Psoas muscle (tissue), 7 donors: ENCODE measurements at regions not wholly inside any gene's neighbourhood (a gene's known extent, or its start where the extent isn't known, plus 50 kb on each side); places are given as distances from the start of the nearest gene placed in this dataset.

Experiments
- ATAC-seq, 4 donors: fragments of 200-7000 bp; cut with Tn5 transposase; one replicate each; pipeline ENCODE4 v1.9.1; 2020; ENCODE audit warnings: moderate library complexity in 3 of 4, mild to moderate bottlenecking in 2 of 4
- DNase-seq, 2 donors: peaks; one replicate each; pipeline ENCODE4 v3.0.0-alpha.2; 2020
- H3K27ac ChIP-seq: fragments of 200-600 bp; one replicate; pipeline ENCODE4 v1.8.0; 2022
- H3K27me3 ChIP-seq, 3 donors: fragments of 200-600 bp in 1 of 3; one replicate each; pipeline versions ENCODE4 v1.6.1 to v1.8.0; 2013 to 2022; ENCODE audit warnings: low read length in 2 of 3, mild to moderate bottlenecking in 2 of 3, moderate library complexity in 1 of 3; ENCODE audit not compliant: insufficient read depth in 3 of 3
- H3K36me3 ChIP-seq, 2 donors: fragments of 200-600 bp in 1 of 2; one replicate each; pipeline versions ENCODE4 v1.6.1 to v1.8.0; 2013 to 2022; ENCODE audit warnings: low read depth in 1 of 2, mild to moderate bottlenecking in 1 of 2, moderate library complexity in 1 of 2; ENCODE audit not compliant: insufficient read depth in 1 of 2
- H3K4me1 ChIP-seq: fragments of 200-600 bp; one replicate; pipeline ENCODE4 v1.8.0; 2022
- H3K4me3 ChIP-seq: fragments of 200-600 bp; one replicate; pipeline ENCODE4 v1.8.0; 2022; ENCODE audit warnings: mild to moderate bottlenecking
- H3K9me3 ChIP-seq: fragments of 200-600 bp; one replicate; pipeline ENCODE4 v1.8.0; 2022
- CTCF ChIP-seq: fragments of 200-600 bp; IDR thresholded peaks from one replicate; pipeline ENCODE4 v1.8.0; 2022; ENCODE audit warnings: antibody characterized with exemption
- WGBS, 3 donors: extraction: QIAGEN DNeasy Blood & Tissue Kit; methylation state at CpG; one replicate each; pipeline versions ENCODE4 v1.1.6 to v1.1.7; 2013; 5-methylcytosine and 5-hydroxymethylcytosine counted together
- intact Hi-C, 2 donors: fragments of 100-400 bp; cut with DNase I; formaldehyde crosslinking; loops; one replicate each; pipeline versions ENCODE4 v1.11.0 to v1.14.2; 2022
- donor health status: healthy with polysubstance abuse.
- donor health status: DM: no; HTN: no; CAD: no; lungs with moderate emphysema.
- donor health status: Bipolar disorder and iron deficiency.
- donor health status: healthy.
- donor health status: DM: yes; HTN: yes; CAD: no.
- donor health status: DM: no; HTN: no; CAD: no.
- donor health status: DM: yes; HTN: yes; CAD: no.

DNA sequence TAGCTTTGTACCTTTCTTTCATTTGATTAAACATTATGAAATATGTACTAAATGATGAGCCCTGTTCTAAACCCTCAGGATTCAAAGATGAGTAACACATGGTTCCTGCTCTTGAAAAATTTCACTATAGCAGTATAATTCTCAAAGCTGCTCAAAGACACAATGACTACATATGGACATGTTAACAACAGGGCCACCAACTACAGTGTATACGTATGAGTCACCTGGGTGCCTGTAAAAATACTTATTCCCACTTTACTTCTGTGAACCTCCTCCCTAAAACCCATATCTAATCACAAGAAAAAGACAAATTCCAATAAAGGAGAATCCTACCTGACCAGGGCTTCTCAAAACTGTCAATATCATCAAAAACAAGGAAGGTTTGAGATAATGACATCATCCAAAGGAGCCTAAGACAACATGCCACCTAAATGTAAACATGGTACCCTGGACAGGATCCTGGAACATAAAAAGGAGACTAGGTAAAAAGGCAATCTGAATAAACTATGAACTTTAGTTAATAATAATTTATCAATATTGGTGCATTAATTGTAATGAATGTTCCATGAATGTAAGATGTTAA lies 84.7 kb downstream of the FAM161A start:
- no peak for TF ChIP-seq CTCF
- 82 to 86% (median 85%) methylated on average over 1 of the region's 1 CpG for WGBS, 3 donors
- Histone ChIP-seq H3K36me3 (no peaks in the 10 kb centered on the region), H3K27ac (no peak overlapping the region), H3K4me3 (no peak overlapping the region), H3K27me3 (peaks cover 0 to 2% (median 0%) of the 10 kb centered on the region in 3 donors), H3K9me3 (no peaks in the 10 kb centered on the region), H3K4me1 (peaks cover 6% of the 10 kb centered on the region)
- DNase-seq (no peak), ATAC-seq (no peak)
- intact Hi-C loops: loop anchor here in 1 of 2 donors (10.0 kb wide), 1 partner anchor 64 kb away; no protein-coding TSS in a partner anchor

DNA sequence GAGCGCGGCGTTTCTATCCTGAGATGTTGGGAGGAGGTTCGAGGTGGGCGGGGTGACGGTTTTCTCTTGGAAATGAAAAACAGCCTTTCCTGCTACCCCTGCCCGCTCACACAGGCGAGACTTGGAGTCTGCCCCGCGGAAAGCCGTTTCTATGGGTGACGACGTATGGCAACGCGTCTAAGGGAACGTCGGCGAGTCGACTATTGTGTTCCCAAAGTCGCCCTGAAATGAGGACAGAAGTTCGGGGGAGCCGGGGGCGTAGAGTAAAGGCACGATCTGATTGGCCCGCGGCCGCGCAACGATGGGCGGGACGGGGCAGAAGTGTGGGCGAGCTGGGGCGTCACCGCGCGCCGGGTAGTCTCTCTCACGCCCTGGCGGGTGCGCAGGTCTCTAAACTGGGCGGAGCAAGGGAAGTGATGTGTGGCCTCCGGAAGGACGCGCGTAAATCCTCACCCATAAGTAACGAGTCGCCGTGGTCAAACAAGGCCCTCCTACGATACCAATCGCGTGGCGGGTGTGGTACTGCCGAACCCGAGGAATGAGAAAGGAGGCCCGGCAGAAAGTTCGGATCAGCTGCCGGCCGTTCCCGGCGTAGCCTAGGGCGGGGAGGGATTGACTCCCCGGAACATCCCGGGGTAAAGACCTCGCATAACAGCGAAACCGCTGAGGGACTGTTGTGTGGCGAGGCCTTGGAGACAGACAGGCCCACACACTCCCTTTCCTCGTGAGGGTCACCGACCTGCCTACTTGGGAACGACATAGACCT lies 89.6 kb downstream of the FAM161A start:
- Histone ChIP-seq H3K4me3 (peak overlapping the region; percentile 85), H3K27ac (peak overlapping the region; percentile 100), H3K36me3 (no peaks in the 10 kb centered on the region), H3K27me3 (no peaks in the 10 kb centered on the region), H3K4me1 (peaks cover 10% of the 10 kb centered on the region), H3K9me3 (no peaks in the 10 kb centered on the region)
- ATAC-seq (peak; percentile 97 to 99 (median 98)), DNase-seq (peak; percentile 98 to 99)
- intact Hi-C loops: loop anchor here (5.0 to 10.0 kb wide), 5 partner anchors 42 to 648 kb away; partner anchors contain the start of gene XPO1 (in 1 of the 2)
- no peak for TF ChIP-seq CTCF
- WGBS, 3 donors: 1% methylated on average over 63 to 70 of the region's 70 CpGs

DNA sequence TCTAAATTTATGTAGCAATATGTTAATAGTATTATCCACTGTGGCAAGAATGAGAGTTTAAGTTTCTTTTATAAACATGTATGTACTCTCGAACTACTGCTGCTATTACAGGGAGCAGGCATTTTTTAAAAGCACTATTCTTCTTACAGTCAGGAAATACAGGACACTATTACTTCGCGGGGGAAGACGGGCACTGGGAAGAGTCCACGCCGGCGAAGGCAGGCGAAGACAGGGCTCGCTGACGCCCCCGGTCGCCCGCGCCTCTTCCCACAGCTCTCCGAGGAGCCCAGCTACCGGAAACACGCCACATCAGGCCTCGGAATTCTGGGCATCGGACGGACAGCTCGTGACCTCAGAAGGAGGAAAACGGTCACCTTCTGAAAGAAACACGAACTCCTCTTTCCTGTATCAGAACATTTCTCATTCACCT lies 90.2 kb downstream of the FAM161A start:
- no peaks in the 10 kb centered on the region for H3K36me3 ChIP-seq
- peak overlapping the region; percentile 100 for H3K27ac ChIP-seq
- H3K4me1 ChIP-seq: peaks cover 12% of the 10 kb centered on the region
- no peaks in the 10 kb centered on the region for H3K9me3 ChIP-seq
- 0 to 1% (median 0%) methylated on average over 23 of the region's 23 CpGs for WGBS, 3 donors
- DNase-seq (peak; percentile 85 to 93), ATAC-seq (peak; percentile 85 to 89 (median 87))
- no peak for TF ChIP-seq CTCF
- H3K4me3 ChIP-seq: peak overlapping the region; percentile 85
- H3K27me3 ChIP-seq: no peaks in the 10 kb centered on the region
- intact Hi-C loops: loop anchor here (2.0 to 10.0 kb wide), 7 partner anchors 41 to 649 kb away; partner anchors contain the start of gene XPO1 (in 1 of the 2)

DNA sequence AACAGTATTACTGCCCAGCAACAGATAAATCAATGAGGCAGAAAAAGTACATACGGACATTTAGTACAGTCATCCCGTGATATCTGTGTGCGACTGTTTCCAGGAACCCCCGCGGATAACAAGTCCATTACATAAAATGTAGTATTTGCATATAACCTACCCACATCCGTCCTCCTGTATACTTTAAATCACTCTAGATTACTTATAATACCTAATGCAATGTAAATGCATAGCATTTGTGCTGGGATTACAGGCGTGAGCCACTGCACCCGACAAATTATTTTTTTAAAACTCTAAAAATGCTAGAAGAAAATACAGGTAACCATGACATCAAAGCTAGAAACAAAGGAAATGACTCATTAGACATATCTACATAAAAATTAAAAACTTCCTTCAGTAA lies 91.6 kb downstream of the FAM161A start:
- peaks cover 12% of the 10 kb centered on the region for H3K4me1 ChIP-seq
- intact Hi-C loops: loop anchor here (2.0 to 10.0 kb wide), 7 partner anchors 40 to 650 kb away; partner anchors contain the start of gene XPO1 (in 1 of the 2)
- 91 to 96% (median 95%) methylated on average over 8 of the region's 8 CpGs for WGBS, 3 donors

More for the DNA sequence above, 91.6 kb downstream of the FAM161A start:
- no peak for ATAC-seq
- H3K4me3 ChIP-seq: no peak overlapping the region
- peak overlapping the region; percentile 100 for H3K27ac ChIP-seq
- TF ChIP-seq CTCF: no peak
- H3K27me3 ChIP-seq: no peaks in the 10 kb centered on the region
- no peaks in the 10 kb centered on the region for H3K9me3 ChIP-seq
- no peaks in the 10 kb centered on the region for H3K36me3 ChIP-seq
- DNase-seq: no peak
